ENCODE measurements at regions not wholly inside any gene's neighbourhood (a gene's known extent, or its start where the extent isn't known, plus 50 kb on each side); places are given as distances from the start of the nearest gene placed in this dataset.
"Not testable (repeated sequence)": the region's sequence is repeated elsewhere in the genome, so short reads cannot be mapped to it uniquely, and the experiment has no call there.

GRCh38 chr15:53183449-53183848, 393.3 kb upstream of the ONECUT1 start:
- TF ChIP-seq EZH2phosphoT487 (IDR thresholded peaks at IDR 0.05; ENCODE audit: insufficient read depth, low read depth); EZH2 (IDR thresholded peaks at IDR 0.05; ENCODE audit: insufficient read depth, poor library complexity, severe bottlenecking): not testable (repeated sequence)
